SK-N-SH treated with all-trans-retinoic acid at 6 μM for 48 hours (cell line): ENCODE measurements at regions not wholly inside any gene's neighbourhood (a gene's known extent, or its start where the extent isn't known, plus 50 kb on each side); places are given as distances from the start of the nearest gene placed in this dataset.

Experiments used
- ARNTL ChIP-seq: fragments of 450-650 bp; formaldehyde crosslinking; IDR thresholded peaks from 2 replicates; pipeline ENCODE4 v1.5.0; 2020; ENCODE audit warnings: low read depth, mild to moderate bottlenecking, moderate library complexity, borderline replicate concordance
- ESRRG ChIP-seq: fragments of 250-450 bp; sonication (Bioruptor Pico); IDR thresholded peaks from 2 replicates; pipeline ENCODE4 v1.6.1; 2021; ENCODE audit warnings: mild to moderate bottlenecking
- GLIS3 ChIP-seq: fragments of 250-450 bp; sonication (Bioruptor Pico); IDR thresholded peaks from 2 replicates; pipeline ENCODE4 v1.5.0; 2020; ENCODE audit warnings: mild to moderate bottlenecking, moderate library complexity
- PATZ1 ChIP-seq: fragments of 250-450 bp; sonication (Bioruptor Pico); IDR thresholded peaks from 2 replicates; pipeline ENCODE4 v1.8.0; 2020; ENCODE audit warnings: mild to moderate bottlenecking, moderate library complexity, borderline replicate concordance
- SNAI2 ChIP-seq: fragments of 250-450 bp; sonication (Bioruptor Pico); IDR thresholded peaks from 2 replicates; pipeline ENCODE4 v1.5.0; 2020; ENCODE audit warnings: mild to moderate bottlenecking, moderate library complexity
- ZFP3 ChIP-seq: fragments of 250-450 bp; sonication (Bioruptor Pico); IDR thresholded peaks from 2 replicates; pipeline ENCODE4 v1.5.0; 2020; ENCODE audit warnings: mild to moderate bottlenecking, moderate library complexity
- ZFP30 ChIP-seq: fragments of 450-650 bp; formaldehyde crosslinking; IDR thresholded peaks from 2 replicates; pipeline ENCODE4 v1.5.0; 2022; ENCODE audit warnings: mild to moderate bottlenecking, moderate library complexity
- ZNF70 ChIP-seq: fragments of 450-650 bp; formaldehyde crosslinking; IDR thresholded peaks from 2 replicates; pipeline ENCODE4 v1.5.0; 2020; ENCODE audit warnings: mild to moderate bottlenecking, moderate library complexity
- ZNF8 ChIP-seq: fragments of 450-650 bp; formaldehyde crosslinking; IDR thresholded peaks from 2 replicates; pipeline ENCODE4 v1.5.0; 2020; ENCODE audit warnings: mild to moderate bottlenecking, moderate library complexity

DNA sequence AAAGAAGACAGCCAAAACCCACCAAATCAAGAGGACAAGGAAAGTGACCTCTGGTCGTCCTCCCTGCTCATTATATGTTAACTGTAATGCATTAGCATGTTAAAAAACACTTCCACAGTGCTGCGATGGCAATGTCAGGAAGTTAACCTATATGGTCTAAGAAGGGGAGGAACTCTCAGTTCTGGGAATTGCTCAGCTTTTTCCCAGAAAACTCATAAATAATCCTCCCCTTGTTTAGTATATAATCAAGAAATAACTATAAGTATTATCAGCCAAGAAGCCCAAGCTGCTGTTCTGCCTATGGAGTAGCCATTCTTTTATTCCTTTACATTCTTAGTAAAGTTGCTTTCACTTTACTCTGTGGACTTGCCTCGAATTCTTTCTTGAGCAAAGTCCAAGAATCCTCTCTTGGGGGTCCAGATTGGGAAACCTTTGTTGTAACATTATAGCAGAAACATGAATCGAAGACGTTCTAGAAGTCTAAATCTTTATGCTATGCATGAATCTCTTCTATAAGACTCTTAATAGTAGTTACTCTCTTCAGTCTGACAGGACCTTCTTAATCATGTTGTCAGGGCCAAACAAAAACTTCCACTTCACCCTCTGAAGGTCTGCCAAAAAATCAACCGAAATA is 110.0 kb upstream of the VANGL1 start:
- TF ChIP-seq ZFP3 (CRISPR knock-in tag) (no peak), GLIS3 (no peak), ZNF8 (CRISPR knock-in tag) (no peak), ZFP30 (CRISPR knock-in tag) (no peak), ZNF70 (no peak), PATZ1 (CRISPR knock-in tag) (no peak), ESRRG (CRISPR knock-in tag) (no peak), ARNTL (CRISPR knock-in tag) (no peak), SNAI2 (no peak)
